Activated naive CD4-positive, alpha-beta T cell treated with anti-CD3 and anti-CD28 coated beads, Interleukin-2, amount 50 U/mL, for 24 hours (primary cell): ENCODE measurements at regions not wholly inside any gene's neighbourhood (a gene's known extent, or its start where the extent isn't known, plus 50 kb on each side); places are given as distances from the start of the nearest gene placed in this dataset.

Experiments used
- H3K27ac Mint-ChIP-seq: one replicate; pipeline ENCODE4 v1.8.0; 2021; ENCODE audit warnings: mild to moderate bottlenecking, mixed read lengths
- H3K27me3 Mint-ChIP-seq: one replicate; pipeline ENCODE4 v1.8.0; 2021; ENCODE audit warnings: mixed read lengths
- H3K36me3 Mint-ChIP-seq: one replicate; pipeline ENCODE4 v1.8.0; 2021; ENCODE audit warnings: mixed read lengths
- H3K4me1 Mint-ChIP-seq: one replicate; pipeline ENCODE4 v1.8.0; 2021; ENCODE audit warnings: mixed read lengths
- H3K4me3 Mint-ChIP-seq: one replicate; pipeline ENCODE4 v1.8.0; 2021; ENCODE audit warnings: mild to moderate bottlenecking, mixed read lengths
- H3K9me3 Mint-ChIP-seq: one replicate; pipeline ENCODE4 v1.8.0; 2021; ENCODE audit warnings: mixed read lengths

GRCh38 chr10:3420527-3421469, 248.2 kb upstream of the PITRM1 start:
- no peak overlapping the region for H3K4me3 Mint-ChIP-seq
- H3K27ac Mint-ChIP-seq = no peak overlapping the region
- H3K9me3 Mint-ChIP-seq = no peaks in the 10 kb centered on the region
- H3K27me3 Mint-ChIP-seq = peaks cover 6% of the 10 kb centered on the region
- no peaks in the 10 kb centered on the region for H3K36me3 Mint-ChIP-seq
- H3K4me1 Mint-ChIP-seq = peaks cover 16% of the 10 kb centered on the region

- peaks cover 6% of the 10 kb centered on the region for H3K27me3 Mint-ChIP-seq
- no peak overlapping the region for H3K27ac Mint-ChIP-seq
- no peak overlapping the region for H3K4me3 Mint-ChIP-seq
- H3K4me1 Mint-ChIP-seq = peaks cover 16% of the 10 kb centered on the region
- H3K9me3 Mint-ChIP-seq = no peaks in the 10 kb centered on the region
- no peaks in the 10 kb centered on the region for H3K36me3 Mint-ChIP-seq
These were observed 247.3 kb upstream of the PITRM1 start for GRCh38 chr10:3419719-3420495.

GRCh38 chr10:3418926-3419325, 246.3 kb upstream of the PITRM1 start:
- Mint-ChIP-seq H3K4me3 (no peak overlapping the region), H3K4me1 (peaks cover 16% of the 10 kb centered on the region), H3K9me3 (no peaks in the 10 kb centered on the region), H3K36me3 (no peaks in the 10 kb centered on the region), H3K27ac (no peak overlapping the region), H3K27me3 (peaks cover 3% of the 10 kb centered on the region)

- peaks cover 3% of the 10 kb centered on the region for H3K27me3 Mint-ChIP-seq
- peaks cover 16% of the 10 kb centered on the region for H3K4me1 Mint-ChIP-seq
- no peaks in the 10 kb centered on the region for H3K9me3 Mint-ChIP-seq
- no peak overlapping the region for H3K27ac Mint-ChIP-seq
- H3K36me3 Mint-ChIP-seq = no peaks in the 10 kb centered on the region
- H3K4me3 Mint-ChIP-seq = no peak overlapping the region
These were observed 245.6 kb upstream of the PITRM1 start for GRCh38 chr10:3418041-3418754.

GRCh38 chr10:3417096-3417495, 244.5 kb upstream of the PITRM1 start:
- Mint-ChIP-seq H3K4me3 (no peak overlapping the region), H3K27ac (no peak overlapping the region), H3K4me1 (peaks cover 15% of the 10 kb centered on the region), H3K27me3 (no peaks in the 10 kb centered on the region), H3K36me3 (no peaks in the 10 kb centered on the region), H3K9me3 (no peaks in the 10 kb centered on the region)

- H3K4me1 Mint-ChIP-seq = peaks cover 13% of the 10 kb centered on the region
- no peak overlapping the region for H3K4me3 Mint-ChIP-seq
- no peak overlapping the region for H3K27ac Mint-ChIP-seq
- H3K9me3 Mint-ChIP-seq = no peaks in the 10 kb centered on the region
- H3K27me3 Mint-ChIP-seq = no peaks in the 10 kb centered on the region
- H3K36me3 Mint-ChIP-seq = no peaks in the 10 kb centered on the region
These were observed 243.5 kb upstream of the PITRM1 start for GRCh38 chr10:3415878-3416605.

- Mint-ChIP-seq H3K27me3 (no peaks in the 10 kb centered on the region), H3K36me3 (no peaks in the 10 kb centered on the region), H3K4me3 (no peak overlapping the region), H3K4me1 (peaks cover 10% of the 10 kb centered on the region), H3K9me3 (no peaks in the 10 kb centered on the region), H3K27ac (no peak overlapping the region)
These were observed 242.6 kb upstream of the PITRM1 start for GRCh38 chr10:3415038-3415736.

- Mint-ChIP-seq H3K27ac (no peak overlapping the region), H3K4me1 (peaks cover 4% of the 10 kb centered on the region), H3K36me3 (no peaks in the 10 kb centered on the region), H3K27me3 (no peaks in the 10 kb centered on the region), H3K9me3 (no peaks in the 10 kb centered on the region), H3K4me3 (no peak overlapping the region)
These were observed 242.1 kb upstream of the PITRM1 start for GRCh38 chr10:3414667-3415023.

GRCh38 chr10:3413937-3414666, 241.5 kb upstream of the PITRM1 start:
- H3K36me3 Mint-ChIP-seq = no peaks in the 10 kb centered on the region
- H3K4me3 Mint-ChIP-seq = no peak overlapping the region
- no peak overlapping the region for H3K27ac Mint-ChIP-seq
- H3K27me3 Mint-ChIP-seq = no peaks in the 10 kb centered on the region
- H3K9me3 Mint-ChIP-seq = no peaks in the 10 kb centered on the region
- H3K4me1 Mint-ChIP-seq = no peaks in the 10 kb centered on the region

- H3K27ac Mint-ChIP-seq = no peak overlapping the region
- no peaks in the 10 kb centered on the region for H3K27me3 Mint-ChIP-seq
- H3K4me1 Mint-ChIP-seq = no peaks in the 10 kb centered on the region
- H3K9me3 Mint-ChIP-seq = no peaks in the 10 kb centered on the region
- no peaks in the 10 kb centered on the region for H3K36me3 Mint-ChIP-seq
- H3K4me3 Mint-ChIP-seq = no peak overlapping the region
These were observed 240.1 kb upstream of the PITRM1 start for GRCh38 chr10:3412646-3413045.

- no peaks in the 10 kb centered on the region for H3K27me3 Mint-ChIP-seq
- no peak overlapping the region for H3K4me3 Mint-ChIP-seq
- no peaks in the 10 kb centered on the region for H3K4me1 Mint-ChIP-seq
- no peaks in the 10 kb centered on the region for H3K9me3 Mint-ChIP-seq
- H3K36me3 Mint-ChIP-seq = no peaks in the 10 kb centered on the region
- H3K27ac Mint-ChIP-seq = no peak overlapping the region
These were observed 239.5 kb upstream of the PITRM1 start for GRCh38 chr10:3412071-3412582.

- Mint-ChIP-seq H3K27ac (no peak overlapping the region), H3K4me3 (no peak overlapping the region), H3K27me3 (no peaks in the 10 kb centered on the region), H3K9me3 (no peaks in the 10 kb centered on the region), H3K36me3 (no peaks in the 10 kb centered on the region), H3K4me1 (no peaks in the 10 kb centered on the region)
These were observed 238.5 kb upstream of the PITRM1 start for GRCh38 chr10:3411044-3411443.

GRCh38 chr10:3409928-3410327, 237.3 kb upstream of the PITRM1 start:
- no peak overlapping the region for H3K27ac Mint-ChIP-seq
- H3K36me3 Mint-ChIP-seq = no peaks in the 10 kb centered on the region
- H3K4me3 Mint-ChIP-seq = no peak overlapping the region
- H3K4me1 Mint-ChIP-seq = no peaks in the 10 kb centered on the region
- no peaks in the 10 kb centered on the region for H3K27me3 Mint-ChIP-seq
- no peaks in the 10 kb centered on the region for H3K9me3 Mint-ChIP-seq
